ENCODE measurements at regions not wholly inside any gene's neighbourhood (a gene's known extent, or its start where the extent isn't known, plus 50 kb on each side); places are given as distances from the start of the nearest gene placed in this dataset.

GRCh38 chr11:110891411-110891810, 179.2 kb upstream of the ARHGAP20 start:
- TF ChIP-seq CTCF (IDR thresholded peaks at IDR 0.05; ENCODE audit: low read depth, low read length, missing input control): no peak
- no peak for TF ChIP-seq REST (IDR thresholded peaks at IDR 0.05)
- no peak for TF ChIP-seq MAX (IDR thresholded peaks at IDR 0.05)
- TF ChIP-seq TAF1 (conservative IDR thresholded peaks at IDR 0.05): no peak
- no peak for TF ChIP-seq NR2F2 (IDR thresholded peaks at IDR 0.05)
- TF ChIP-seq GABPA (IDR thresholded peaks at IDR 0.05 in 1 of 2, conservative IDR thresholded peaks at IDR 0.05 in 1 of 2): no peak
- TF ChIP-seq ZBTB33 (IDR thresholded peaks at IDR 0.05): no peak
- TF ChIP-seq RAD21 (IDR thresholded peaks at IDR 0.05): no peak
- TF ChIP-seq SP1 (IDR thresholded peaks at IDR 0.05): no peak
- TF ChIP-seq YY1 (IDR thresholded peaks at IDR 0.05): no peak
- no peak for TF ChIP-seq EGR1 (IDR thresholded peaks at IDR 0.05; ENCODE audit: low read depth in 2 of 2)
